ENCODE measurements at regions not wholly inside any gene's neighbourhood (a gene's known extent, or its start where the extent isn't known, plus 50 kb on each side); places are given as distances from the start of the nearest gene placed in this dataset.

DNA sequence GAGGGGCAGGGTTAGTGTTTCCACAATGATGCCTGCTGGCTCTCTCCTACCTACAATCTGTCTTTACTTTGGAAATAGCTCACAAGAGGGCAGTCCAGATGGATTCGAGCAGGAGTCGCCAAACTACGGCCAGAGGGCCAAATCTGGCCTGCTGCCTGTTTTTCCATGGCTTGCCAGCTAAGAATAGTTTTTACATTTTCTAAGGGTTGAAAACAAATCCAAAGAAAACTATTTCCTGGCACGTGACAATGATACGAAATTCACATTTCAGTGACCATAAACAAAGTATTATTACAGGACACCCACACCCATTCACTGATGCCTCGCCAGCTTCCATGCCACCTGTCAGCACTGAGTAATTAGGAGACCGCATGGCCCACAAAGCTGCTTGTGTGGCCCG is 162.9 kb upstream of the WWC1 start:
- Mint-ChIP-seq H3K27me3 (ENCODE audit: insufficient read depth, unreplicated experiment) (peaks cover 48% of the 10 kb centered on the region), H3K36me3 (ENCODE audit: insufficient read depth, unreplicated experiment) (no peaks in the 10 kb centered on the region), H3K27ac (ENCODE audit: low read depth, unreplicated experiment) (no peak overlapping the region), H3K4me3 (ENCODE audit: unreplicated experiment) (no peak overlapping the region), H3K9me3 (ENCODE audit: unreplicated experiment) (no peaks in the 10 kb centered on the region), H3K4me1 (ENCODE audit: insufficient read depth, unreplicated experiment) (peaks cover 6% of the 10 kb centered on the region)
- TF ChIP-seq, protein P1, sequence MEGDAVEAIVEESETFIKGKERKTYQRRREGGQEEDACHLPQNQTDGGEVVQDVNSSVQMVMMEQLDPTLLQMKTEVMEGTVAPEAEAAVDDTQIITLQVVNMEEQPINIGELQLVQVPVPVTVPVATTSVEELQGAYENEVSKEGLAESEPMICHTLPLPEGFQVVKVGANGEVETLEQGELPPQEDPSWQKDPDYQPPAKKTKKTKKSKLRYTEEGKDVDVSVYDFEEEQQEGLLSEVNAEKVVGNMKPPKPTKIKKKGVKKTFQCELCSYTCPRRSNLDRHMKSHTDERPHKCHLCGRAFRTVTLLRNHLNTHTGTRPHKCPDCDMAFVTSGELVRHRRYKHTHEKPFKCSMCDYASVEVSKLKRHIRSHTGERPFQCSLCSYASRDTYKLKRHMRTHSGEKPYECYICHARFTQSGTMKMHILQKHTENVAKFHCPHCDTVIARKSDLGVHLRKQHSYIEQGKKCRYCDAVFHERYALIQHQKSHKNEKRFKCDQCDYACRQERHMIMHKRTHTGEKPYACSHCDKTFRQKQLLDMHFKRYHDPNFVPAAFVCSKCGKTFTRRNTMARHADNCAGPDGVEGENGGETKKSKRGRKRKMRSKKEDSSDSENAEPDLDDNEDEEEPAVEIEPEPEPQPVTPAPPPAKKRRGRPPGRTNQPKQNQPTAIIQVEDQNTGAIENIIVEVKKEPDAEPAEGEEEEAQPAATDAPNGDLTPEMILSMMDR (IDR thresholded peaks at IDR 0.05; ENCODE audit: unreplicated experiment), result no peak
- intact Hi-C loops (cut with micrococcal nuclease), result no loop called here
- ChIA-PET CTCF (interaction anchor here (0.7 to 1.9 kb wide), 6 partner anchors 12 to 1817 kb away, joined by 3 to 6 read pairs (median 4); no protein-coding TSS in a partner anchor), POLR2A (no interaction called here)
- no peak for DNase-seq (ENCODE audit: unreplicated experiment)
- no TSS peak for BruUV-seq (replicated peaks)

DNA sequence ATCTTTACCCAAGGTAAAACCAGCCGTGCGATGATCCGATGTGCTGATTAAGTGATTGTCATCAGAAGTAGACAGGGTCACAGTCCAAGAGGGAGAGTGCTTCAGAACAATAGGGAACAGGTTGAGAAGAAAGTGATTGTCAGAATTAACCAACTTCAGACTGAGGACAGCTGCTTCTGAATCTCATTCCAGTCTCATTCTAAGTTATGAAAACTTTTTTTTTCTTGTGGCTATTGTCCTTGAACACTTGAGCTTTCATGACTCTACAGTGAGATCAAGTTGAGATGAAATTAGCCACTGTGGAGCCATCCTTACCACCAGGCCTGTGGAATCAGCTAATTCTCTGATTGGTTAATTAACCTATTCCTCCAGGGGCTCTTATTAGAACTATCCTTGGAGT is 159.9 kb upstream of the WWC1 start:
- intact Hi-C loops (cut with micrococcal nuclease), result no loop called here
- POLR2A ChIA-PET, result no interaction called here
- Mint-ChIP-seq H3K36me3 (ENCODE audit: insufficient read depth, unreplicated experiment) (no peaks in the 10 kb centered on the region), H3K4me3 (ENCODE audit: unreplicated experiment) (no peak overlapping the region), H3K9me3 (ENCODE audit: unreplicated experiment) (no peaks in the 10 kb centered on the region), H3K27me3 (ENCODE audit: insufficient read depth, unreplicated experiment) (peaks cover 71% of the 10 kb centered on the region), H3K4me1 (ENCODE audit: insufficient read depth, unreplicated experiment) (no peaks in the 10 kb centered on the region), H3K27ac (ENCODE audit: low read depth, unreplicated experiment) (no peak overlapping the region)
- DNase-seq (ENCODE audit: unreplicated experiment), result no peak
- BruUV-seq (replicated peaks), result no TSS peak
- CTCF ChIA-PET, result interaction anchor here (1.7 kb wide), 1 partner anchor 84 kb away, joined by 5 read pairs; no protein-coding TSS in a partner anchor
- TF ChIP-seq, protein P1 (IDR thresholded peaks at IDR 0.05; ENCODE audit: unreplicated experiment), result no peak

DNA sequence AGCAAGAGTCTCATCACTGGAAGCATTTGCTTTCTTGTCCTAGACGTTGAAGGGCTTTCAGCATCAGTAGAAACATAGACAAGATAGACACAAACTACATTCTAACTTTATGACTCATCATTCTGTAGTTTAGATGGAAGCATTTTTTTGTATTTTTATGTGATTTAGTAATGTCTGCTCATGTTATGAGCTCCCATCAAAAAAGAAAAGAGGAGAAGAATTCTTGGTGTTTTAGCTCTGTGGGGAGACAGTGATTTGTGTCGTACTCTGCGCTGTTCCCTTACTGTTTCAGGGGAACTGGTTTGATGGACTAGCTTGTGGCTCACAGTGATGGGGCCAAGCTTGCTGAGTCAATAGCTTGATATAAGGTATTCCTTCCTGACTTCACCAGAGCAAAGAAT is 159.2 kb upstream of the WWC1 start:
- BruUV-seq (replicated peaks), result no TSS peak
- no peak overlapping the region for H3K4me3 Mint-ChIP-seq (ENCODE audit: unreplicated experiment)
- no peak overlapping the region for H3K27ac Mint-ChIP-seq (ENCODE audit: low read depth, unreplicated experiment)
- no peaks in the 10 kb centered on the region for H3K36me3 Mint-ChIP-seq (ENCODE audit: insufficient read depth, unreplicated experiment)
- no peaks in the 10 kb centered on the region for H3K9me3 Mint-ChIP-seq (ENCODE audit: unreplicated experiment)
- no peak for DNase-seq (ENCODE audit: unreplicated experiment)
- H3K4me1 Mint-ChIP-seq (ENCODE audit: insufficient read depth, unreplicated experiment), result no peaks in the 10 kb centered on the region
- intact Hi-C loops (cut with micrococcal nuclease), result no loop called here
- POLR2A ChIA-PET, result interaction anchor here (0.6 kb wide), 1 partner anchor 463 kb away, joined by 3 read pairs; no protein-coding TSS in a partner anchor
- CTCF ChIA-PET, result interaction anchor here (0.6 to 1.7 kb wide), 4 partner anchors 32 to 290 kb away, joined by 3 to 5 read pairs (median 4); no protein-coding TSS in a partner anchor
- TF ChIP-seq, protein P1 (IDR thresholded peaks at IDR 0.05; ENCODE audit: unreplicated experiment), result no peak
- peaks cover 74% of the 10 kb centered on the region for H3K27me3 Mint-ChIP-seq (ENCODE audit: insufficient read depth, unreplicated experiment)

DNA sequence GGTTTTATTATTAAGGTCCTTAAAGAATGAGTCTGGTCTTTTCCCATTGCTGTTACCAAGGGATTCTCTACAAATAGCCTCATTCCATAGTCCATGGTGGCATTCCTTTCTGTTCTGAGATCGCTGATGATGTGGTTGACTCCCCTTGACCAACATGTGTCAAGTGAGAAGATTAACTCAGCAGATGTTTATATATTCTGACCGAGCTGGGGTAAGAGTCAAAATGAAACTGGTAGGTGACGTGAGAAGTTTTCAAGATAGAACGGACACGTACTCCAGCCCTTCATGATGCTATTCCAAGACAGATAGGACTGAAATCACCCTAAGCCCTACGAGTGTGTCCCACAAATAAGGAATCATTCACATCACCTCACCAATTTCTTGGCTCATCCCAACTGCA is 155.5 kb upstream of the WWC1 start:
- DNase-seq (ENCODE audit: unreplicated experiment), result no peak
- no peaks in the 10 kb centered on the region for H3K9me3 Mint-ChIP-seq (ENCODE audit: unreplicated experiment)
- H3K36me3 Mint-ChIP-seq (ENCODE audit: insufficient read depth, unreplicated experiment), result no peaks in the 10 kb centered on the region
- H3K4me1 Mint-ChIP-seq (ENCODE audit: insufficient read depth, unreplicated experiment), result no peaks in the 10 kb centered on the region
- CTCF ChIA-PET, result interaction anchor here (0.6 kb wide), 1 partner anchor 315 kb away, joined by 3 read pairs; no protein-coding TSS in a partner anchor
- H3K27me3 Mint-ChIP-seq (ENCODE audit: insufficient read depth, unreplicated experiment), result peaks cover 64% of the 10 kb centered on the region
- POLR2A ChIA-PET, result no interaction called here
- intact Hi-C loops (cut with micrococcal nuclease), result no loop called here
- TF ChIP-seq, protein P1 (IDR thresholded peaks at IDR 0.05; ENCODE audit: unreplicated experiment), result no peak
- no peak overlapping the region for H3K27ac Mint-ChIP-seq (ENCODE audit: low read depth, unreplicated experiment)
- BruUV-seq (replicated peaks), result no TSS peak
- H3K4me3 Mint-ChIP-seq (ENCODE audit: unreplicated experiment), result no peak overlapping the region

All from MCF 10A (cell line).